ENCODE measurements at regions not wholly inside any gene's neighbourhood (a gene's known extent, or its start where the extent isn't known, plus 50 kb on each side); places are given as distances from the start of the nearest gene placed in this dataset.

DNA sequence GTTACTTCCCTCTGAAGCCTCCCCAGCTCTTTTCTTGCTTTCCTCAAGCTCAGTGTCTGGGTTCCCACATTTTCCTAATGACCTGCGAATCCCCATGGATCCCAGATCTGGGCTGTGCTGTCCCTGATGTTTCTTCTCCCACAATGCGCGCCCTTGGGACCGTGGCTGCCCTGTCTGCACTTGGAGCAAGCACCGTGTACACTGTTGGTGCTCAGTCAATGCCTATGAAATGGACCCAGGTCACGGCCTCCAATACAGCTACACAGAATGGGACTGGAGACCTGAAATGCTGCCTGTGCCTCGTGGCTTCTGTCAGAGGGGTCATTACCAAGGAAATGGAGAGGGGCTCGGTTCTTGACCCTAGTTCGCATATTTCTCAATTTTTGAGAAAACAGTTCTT is 160.1 kb upstream of the SOX1 start:
- Histone ChIP-seq H3K4me3 (ENCODE audit: low read depth, low read length) (no peak overlapping the region), H3K27me3 (ENCODE audit: control insufficient read depth, insufficient read depth, low read length) (no peaks in the 10 kb centered on the region), H3K36me3 (ENCODE audit: control insufficient read depth, insufficient read depth, low read length) (no peaks in the 10 kb centered on the region)
- TF ChIP-seq, protein P1, sequence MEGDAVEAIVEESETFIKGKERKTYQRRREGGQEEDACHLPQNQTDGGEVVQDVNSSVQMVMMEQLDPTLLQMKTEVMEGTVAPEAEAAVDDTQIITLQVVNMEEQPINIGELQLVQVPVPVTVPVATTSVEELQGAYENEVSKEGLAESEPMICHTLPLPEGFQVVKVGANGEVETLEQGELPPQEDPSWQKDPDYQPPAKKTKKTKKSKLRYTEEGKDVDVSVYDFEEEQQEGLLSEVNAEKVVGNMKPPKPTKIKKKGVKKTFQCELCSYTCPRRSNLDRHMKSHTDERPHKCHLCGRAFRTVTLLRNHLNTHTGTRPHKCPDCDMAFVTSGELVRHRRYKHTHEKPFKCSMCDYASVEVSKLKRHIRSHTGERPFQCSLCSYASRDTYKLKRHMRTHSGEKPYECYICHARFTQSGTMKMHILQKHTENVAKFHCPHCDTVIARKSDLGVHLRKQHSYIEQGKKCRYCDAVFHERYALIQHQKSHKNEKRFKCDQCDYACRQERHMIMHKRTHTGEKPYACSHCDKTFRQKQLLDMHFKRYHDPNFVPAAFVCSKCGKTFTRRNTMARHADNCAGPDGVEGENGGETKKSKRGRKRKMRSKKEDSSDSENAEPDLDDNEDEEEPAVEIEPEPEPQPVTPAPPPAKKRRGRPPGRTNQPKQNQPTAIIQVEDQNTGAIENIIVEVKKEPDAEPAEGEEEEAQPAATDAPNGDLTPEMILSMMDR (IDR thresholded peaks at IDR 0.05; ENCODE audit: insufficient read depth, low read length, severe bottlenecking), result no peak
- no peak for FAIRE-seq
- no peak for DNase-seq (ENCODE audit: low read depth)

DNA sequence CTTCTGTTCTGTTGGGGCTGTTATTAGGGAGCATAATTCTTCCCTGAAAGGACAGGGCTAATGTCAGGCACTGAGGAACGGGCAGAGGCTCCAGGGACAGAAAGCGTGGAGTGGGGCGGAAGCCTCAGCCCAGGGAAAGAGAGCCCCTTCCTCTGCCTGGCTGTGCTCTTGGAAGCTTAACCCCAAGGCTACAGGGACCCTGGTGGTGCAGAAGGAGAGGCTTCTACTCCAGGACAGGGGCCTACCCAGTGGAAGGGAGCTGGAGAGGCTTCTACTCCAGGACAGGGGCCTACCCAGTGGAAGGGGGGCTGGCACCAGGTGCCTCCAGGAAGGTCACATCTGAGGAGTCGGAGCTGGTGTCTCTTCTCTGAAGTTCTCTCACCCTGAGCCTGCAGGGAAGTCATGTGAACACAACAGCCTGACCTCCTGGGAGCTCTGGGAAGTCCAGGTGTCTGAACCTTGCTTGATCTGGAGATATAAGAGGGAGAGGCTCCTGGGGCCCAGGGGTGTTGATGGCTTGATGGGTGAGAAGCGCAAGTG is 159.5 kb upstream of the SOX1 start:
- H3K4me3 ChIP-seq (ENCODE audit: low read depth, low read length), result no peak overlapping the region
- H3K27me3 ChIP-seq (ENCODE audit: control insufficient read depth, insufficient read depth, low read length), result no peaks in the 10 kb centered on the region
- TF ChIP-seq, protein P1 (IDR thresholded peaks at IDR 0.05; ENCODE audit: insufficient read depth, low read length, severe bottlenecking), result no peak
- H3K36me3 ChIP-seq (ENCODE audit: control insufficient read depth, insufficient read depth, low read length), result no peaks in the 10 kb centered on the region
- FAIRE-seq (no peak), DNase-seq (ENCODE audit: low read depth) (no peak)

DNA sequence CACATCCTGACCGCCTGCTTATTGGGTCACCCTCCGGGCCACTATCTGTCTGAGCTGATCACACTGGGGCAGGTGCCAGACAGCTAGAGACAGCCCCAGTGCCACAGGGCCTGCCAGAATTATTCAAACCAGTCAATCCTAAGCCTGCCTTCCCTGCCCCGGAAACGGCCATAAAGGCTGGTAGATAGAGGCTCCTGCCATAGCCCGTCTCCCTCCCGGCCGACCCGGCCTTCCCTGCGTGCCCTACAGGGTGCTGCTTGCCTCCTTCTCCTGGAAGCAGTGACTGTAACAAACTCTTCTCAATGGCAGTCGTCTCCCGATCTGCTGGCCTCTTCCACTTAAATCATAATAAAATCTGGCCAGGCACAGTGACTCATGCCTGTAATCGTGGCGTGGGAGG is 158.6 kb upstream of the SOX1 start:
- no peak overlapping the region for H3K4me3 ChIP-seq (ENCODE audit: low read depth, low read length)
- TF ChIP-seq, protein P1 (IDR thresholded peaks at IDR 0.05; ENCODE audit: insufficient read depth, low read length, severe bottlenecking), result no peak
- H3K36me3 ChIP-seq (ENCODE audit: control insufficient read depth, insufficient read depth, low read length), result no peaks in the 10 kb centered on the region
- H3K27me3 ChIP-seq (ENCODE audit: control insufficient read depth, insufficient read depth, low read length), result no peaks in the 10 kb centered on the region
- DNase-seq (ENCODE audit: low read depth) (no peak), FAIRE-seq (no peak)

- no peaks in the 10 kb centered on the region for H3K36me3 ChIP-seq (ENCODE audit: control insufficient read depth, insufficient read depth, low read length)
- DNase-seq (ENCODE audit: low read depth), result no peak
- no peaks in the 10 kb centered on the region for H3K27me3 ChIP-seq (ENCODE audit: control insufficient read depth, insufficient read depth, low read length)
- FAIRE-seq, result no peak
- H3K4me3 ChIP-seq (ENCODE audit: low read depth, low read length), result no peak overlapping the region
- TF ChIP-seq, protein P1 (IDR thresholded peaks at IDR 0.05; ENCODE audit: insufficient read depth, low read length, severe bottlenecking), result no peak
These were observed 158.0 kb upstream of the SOX1 start for GRCh38 chr13:111908981-111909380.

DNA sequence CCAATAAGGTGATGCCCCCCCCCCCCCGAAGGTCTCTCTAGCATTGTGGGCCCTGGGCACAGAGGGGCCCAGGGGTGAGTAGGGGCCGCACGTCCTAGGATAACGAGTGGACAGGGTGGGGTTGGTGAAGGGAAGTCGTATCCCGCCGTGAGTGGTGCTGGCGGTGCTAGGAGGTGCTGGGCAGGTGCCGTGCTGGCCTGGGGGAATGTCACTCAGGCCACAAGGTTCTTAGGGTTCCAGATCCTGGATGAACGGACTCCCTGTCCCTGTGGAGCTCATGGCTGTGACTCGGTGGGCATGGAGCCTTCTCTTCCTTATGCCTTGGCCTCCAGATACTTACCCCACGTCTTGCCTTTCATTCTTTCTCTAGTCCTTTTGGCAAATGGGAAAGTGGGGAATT is 157.4 kb upstream of the SOX1 start:
- no peak for DNase-seq (ENCODE audit: low read depth)
- TF ChIP-seq, protein P1 (IDR thresholded peaks at IDR 0.05; ENCODE audit: insufficient read depth, low read length, severe bottlenecking), result no peak
- FAIRE-seq, result no peak
- Histone ChIP-seq H3K4me3 (ENCODE audit: low read depth, low read length) (no peak overlapping the region), H3K27me3 (ENCODE audit: control insufficient read depth, insufficient read depth, low read length) (no peaks in the 10 kb centered on the region), H3K36me3 (ENCODE audit: control insufficient read depth, insufficient read depth, low read length) (no peaks in the 10 kb centered on the region)

GRCh38 chr13:111909971-111910671 is 156.8 kb upstream of the SOX1 start:
- TF ChIP-seq, protein P1 (IDR thresholded peaks at IDR 0.05; ENCODE audit: insufficient read depth, low read length, severe bottlenecking), result no peak
- FAIRE-seq, result no peak
- no peak for DNase-seq (ENCODE audit: low read depth)
- Histone ChIP-seq H3K4me3 (ENCODE audit: low read depth, low read length) (no peak overlapping the region), H3K27me3 (ENCODE audit: control insufficient read depth, insufficient read depth, low read length) (no peaks in the 10 kb centered on the region), H3K36me3 (ENCODE audit: control insufficient read depth, insufficient read depth, low read length) (no peaks in the 10 kb centered on the region)
